ENCODE measurements at regions not wholly inside any gene's neighbourhood (a gene's known extent, or its start where the extent isn't known, plus 50 kb on each side); places are given as distances from the start of the nearest gene placed in this dataset.

DNA sequence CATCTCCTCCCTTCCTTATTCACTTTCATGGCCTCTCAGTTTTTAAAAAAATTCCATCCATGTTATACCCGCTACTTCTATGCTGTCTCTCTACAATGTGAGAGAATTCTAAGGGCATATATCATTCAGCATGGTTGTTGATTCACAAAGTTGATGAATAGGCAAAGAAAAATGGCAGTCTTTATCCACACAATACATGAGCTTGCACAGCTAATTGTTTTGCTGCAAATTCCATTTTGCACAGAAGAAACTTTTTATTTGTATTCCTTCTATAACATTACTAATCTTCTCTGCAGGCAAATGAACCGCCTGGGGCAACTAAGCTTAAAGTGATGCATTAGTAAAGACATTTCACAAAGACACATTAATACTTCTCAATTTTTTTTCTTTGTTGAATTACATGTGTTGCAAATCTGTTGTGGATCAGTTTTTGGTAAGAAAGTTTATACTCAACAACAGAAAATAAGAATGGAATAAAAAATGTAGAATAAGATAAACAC is 196.9 kb downstream of the LIG4 start:
- no peaks in the 10 kb centered on the region for H3K4me1 ChIP-seq (ENCODE audit: control insufficient read depth, extremely low read depth, insufficient read depth, low read length)
- no peaks in the 10 kb centered on the region for H3K36me3 ChIP-seq (ENCODE audit: control insufficient read depth in 2 of 2, extremely low read depth in 1 of 2, insufficient read depth in 2 of 2, low read length in 2 of 2)
- H3K4me3 ChIP-seq (replicated peaks in 1 of 3; ENCODE audit: insufficient read depth in 1 of 3, low read depth in 1 of 3, low read length in 3 of 3): no peak overlapping the region
- H4K20me1 ChIP-seq (replicated peaks; ENCODE audit: control insufficient read depth, extremely low read depth, insufficient read depth, low read length): no peaks in the 10 kb centered on the region
- no peaks in the 10 kb centered on the region for H3K79me2 ChIP-seq (ENCODE audit: control insufficient read depth, insufficient read depth, low read length)
- no peak for TF ChIP-seq MYC (IDR thresholded peaks at IDR 0.05; ENCODE audit: low read depth, low read length)
- no peak for TF ChIP-seq EZH2 (IDR thresholded peaks at IDR 0.05; ENCODE audit: borderline replicate concordance, low read depth, low read length, severe bottlenecking)
- no peak for TF ChIP-seq JUN (IDR thresholded peaks at IDR 0.05; ENCODE audit: borderline replicate concordance, insufficient read depth, insufficient read length, low read depth)
- TF ChIP-seq, protein P1, sequence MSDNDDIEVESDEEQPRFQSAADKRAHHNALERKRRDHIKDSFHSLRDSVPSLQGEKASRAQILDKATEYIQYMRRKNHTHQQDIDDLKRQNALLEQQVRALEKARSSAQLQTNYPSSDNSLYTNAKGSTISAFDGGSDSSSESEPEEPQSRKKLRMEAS (IDR thresholded peaks at IDR 0.05; ENCODE audit: insufficient read depth, insufficient read length): no peak
- no peak for TF ChIP-seq GATA2 (IDR thresholded peaks at IDR 0.05; ENCODE audit: insufficient read depth, insufficient read length, low read depth, low read length)
- TF ChIP-seq FOS (IDR thresholded peaks at IDR 0.05; ENCODE audit: borderline replicate concordance, insufficient read depth, low read length): no peak
- no peak for TF ChIP-seq POLR2AphosphoS5 (IDR thresholded peaks at IDR 0.05; ENCODE audit: insufficient read depth, low read depth, low read length)
- TF ChIP-seq, protein P2, sequence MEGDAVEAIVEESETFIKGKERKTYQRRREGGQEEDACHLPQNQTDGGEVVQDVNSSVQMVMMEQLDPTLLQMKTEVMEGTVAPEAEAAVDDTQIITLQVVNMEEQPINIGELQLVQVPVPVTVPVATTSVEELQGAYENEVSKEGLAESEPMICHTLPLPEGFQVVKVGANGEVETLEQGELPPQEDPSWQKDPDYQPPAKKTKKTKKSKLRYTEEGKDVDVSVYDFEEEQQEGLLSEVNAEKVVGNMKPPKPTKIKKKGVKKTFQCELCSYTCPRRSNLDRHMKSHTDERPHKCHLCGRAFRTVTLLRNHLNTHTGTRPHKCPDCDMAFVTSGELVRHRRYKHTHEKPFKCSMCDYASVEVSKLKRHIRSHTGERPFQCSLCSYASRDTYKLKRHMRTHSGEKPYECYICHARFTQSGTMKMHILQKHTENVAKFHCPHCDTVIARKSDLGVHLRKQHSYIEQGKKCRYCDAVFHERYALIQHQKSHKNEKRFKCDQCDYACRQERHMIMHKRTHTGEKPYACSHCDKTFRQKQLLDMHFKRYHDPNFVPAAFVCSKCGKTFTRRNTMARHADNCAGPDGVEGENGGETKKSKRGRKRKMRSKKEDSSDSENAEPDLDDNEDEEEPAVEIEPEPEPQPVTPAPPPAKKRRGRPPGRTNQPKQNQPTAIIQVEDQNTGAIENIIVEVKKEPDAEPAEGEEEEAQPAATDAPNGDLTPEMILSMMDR (IDR thresholded peaks at IDR 0.05; ENCODE audit: extremely low read depth in 1 of 2, insufficient read depth in 1 of 2, low read depth in 1 of 2, low read length in 2 of 2): no peak
- TF ChIP-seq POLR2A (IDR thresholded peaks at IDR 0.05; ENCODE audit: low read depth, low read length): no peak
- H3K9ac ChIP-seq (replicated peaks; ENCODE audit: extremely low read depth, insufficient read depth, low read length): no peak overlapping the region
- H3K27ac ChIP-seq (ENCODE audit: insufficient read depth, low read depth, low read length): no peak overlapping the region
- H2AFZ ChIP-seq (ENCODE audit: low read depth, low read length): no peak overlapping the region
- no peak for DNase-seq (ENCODE audit: low read depth, low spot score)
- CTCF ChIA-PET: no interaction called here
- POLR2A ChIA-PET: no interaction called here
- peaks cover 2% of the 10 kb centered on the region for H3K9me3 ChIP-seq (replicated peaks; ENCODE audit: control insufficient read depth, insufficient read depth, low read length)
- no peaks in the 10 kb centered on the region for H3K9me1 ChIP-seq (replicated peaks; ENCODE audit: control insufficient read depth, extremely low read depth, insufficient read depth, low read length)
- dilution Hi-C loops (cut with MboI; ENCODE audit: extremely low pct_ligation_motif_present, low sequenced_read_pairs): no loop called here
- no peak for FAIRE-seq
- H3K4me2 ChIP-seq (ENCODE audit: insufficient read depth, low read length): no peak overlapping the region
- BruUV-seq (replicated peaks): no TSS peak
- intact Hi-C loops (cut with micrococcal nuclease): no loop called here
- H3K27me3 ChIP-seq (ENCODE audit: control insufficient read depth in 2 of 2, insufficient read depth in 2 of 2, low read length in 2 of 2): no peaks in the 10 kb centered on the region
